ENCODE measurements at regions not wholly inside any gene's neighbourhood (a gene's known extent, or its start where the extent isn't known, plus 50 kb on each side); places are given as distances from the start of the nearest gene placed in this dataset.

- TF ChIP-seq CTCF (IDR thresholded peaks at IDR 0.05; ENCODE audit: poor library complexity) (no peak), EZH2 (IDR thresholded peaks at IDR 0.05; ENCODE audit: borderline replicate concordance) (no peak), EZH2phosphoT487 (IDR thresholded peaks at IDR 0.05; ENCODE audit: low read depth, severe bottlenecking, unreplicated experiment) (no peak)
These were observed 1162.1 kb downstream of the VRK1 start for GRCh38 chr14:97959251-97959650.
